Stimulated activated CD8-positive, alpha-beta memory T cell treated with anti-CD3 and anti-CD28 coated beads, Interleukin-2, amount 100 ng/mL, for 48 hours (primary cell): ENCODE measurements at regions not wholly inside any gene's neighbourhood (a gene's known extent, or its start where the extent isn't known, plus 50 kb on each side); places are given as distances from the start of the nearest gene placed in this dataset.

Experiments
- DNase-seq, 2 donors: peaks; one replicate each; pipeline ENCODE4 v3.0.0-alpha.2; 2020; ENCODE audit warnings: low read depth in 2 of 2

- DNase-seq: no peak
Observed at GRCh38 chr9:79140751-79141150, 431.0 kb upstream of the TLE4 start.

GRCh38 chr9:79143211-79143610 is 428.6 kb upstream of the TLE4 start:
- no peak for DNase-seq

GRCh38 chr9:79145442-79145841 is 426.3 kb upstream of the TLE4 start:
- no peak for DNase-seq

- DNase-seq: no peak
Observed at GRCh38 chr9:79149585-79149984, 422.2 kb upstream of the TLE4 start.

GRCh38 chr9:79151791-79152190 is 420.0 kb upstream of the TLE4 start:
- DNase-seq: no peak

- DNase-seq: no peak
Observed at GRCh38 chr9:79152306-79152705, 419.5 kb upstream of the TLE4 start.

- DNase-seq: no peak
Observed at GRCh38 chr9:79154806-79155205, 417.0 kb upstream of the TLE4 start.

- no peak for DNase-seq
Observed at GRCh38 chr9:79155308-79155707, 416.5 kb upstream of the TLE4 start.

GRCh38 chr9:79163544-79163943 is 408.2 kb upstream of the TLE4 start:
- no peak for DNase-seq

GRCh38 chr9:79164406-79164805 is 407.4 kb upstream of the TLE4 start:
- no peak for DNase-seq

GRCh38 chr9:79165020-79165780 is 406.6 kb upstream of the TLE4 start:
- DNase-seq: no peak

GRCh38 chr9:79166005-79166404 is 405.8 kb upstream of the TLE4 start:
- no peak for DNase-seq

GRCh38 chr9:79170643-79171042 is 401.1 kb upstream of the TLE4 start:
- no peak for DNase-seq

- DNase-seq: no peak
Observed at GRCh38 chr9:79173932-79174331, 397.8 kb upstream of the TLE4 start.

GRCh38 chr9:79176014-79176697 is 395.6 kb upstream of the TLE4 start:
- no peak for DNase-seq

- no peak for DNase-seq
Observed at GRCh38 chr9:79184831-79185230, 386.9 kb upstream of the TLE4 start.

GRCh38 chr9:79185866-79186265 is 385.9 kb upstream of the TLE4 start:
- no peak for DNase-seq

- DNase-seq: no peak
Observed at GRCh38 chr9:79189511-79189924, 382.2 kb upstream of the TLE4 start.

- DNase-seq: no peak
Observed at GRCh38 chr9:79193001-79193400, 378.8 kb upstream of the TLE4 start.

GRCh38 chr9:79193501-79194223 is 378.1 kb upstream of the TLE4 start:
- no peak for DNase-seq

- no peak for DNase-seq
Observed at GRCh38 chr9:79195879-79196278, 375.9 kb upstream of the TLE4 start.

- no peak for DNase-seq
Observed at GRCh38 chr9:79196606-79197005, 375.2 kb upstream of the TLE4 start.

- no peak for DNase-seq
Observed at GRCh38 chr9:79200336-79200735, 371.4 kb upstream of the TLE4 start.
